NOMO-1 treated with DMSO at 0.1 percent for 48 hours (cell line): ENCODE measurements at regions not wholly inside any gene's neighbourhood (a gene's known extent, or its start where the extent isn't known, plus 50 kb on each side); places are given as distances from the start of the nearest gene placed in this dataset.
"Not testable (repeated sequence)": the region's sequence is repeated elsewhere in the genome, so short reads cannot be mapped to it uniquely, and the experiment has no call there.

ENCODE experiments used
- DNase-seq: peaks from one replicate; lab custom pipeline; 2025; ENCODE audit not compliant: unreplicated experiment; lab: John Stamatoyannopoulos, UW

- no peak for DNase-seq
These were observed 71.8 kb downstream of the LARP7 start for GRCh38 chr4:112708772-112709171.

GRCh38 chr4:112714922-112715901 is 78.3 kb downstream of the LARP7 start:
- no peak for DNase-seq

GRCh38 chr4:112717856-112718255 is 80.9 kb downstream of the LARP7 start:
- no peak for DNase-seq

GRCh38 chr4:112721627-112722026 is 84.7 kb downstream of the LARP7 start:
- no peak for DNase-seq

GRCh38 chr4:112726041-112726440 is 89.1 kb downstream of the LARP7 start:
- no peak for DNase-seq

- not testable (repeated sequence) for DNase-seq
These were observed 90.8 kb downstream of the LARP7 start for GRCh38 chr4:112727728-112728127.

- DNase-seq, result no peak
These were observed 94.8 kb downstream of the LARP7 start for GRCh38 chr4:112731715-112732114.

- DNase-seq, result no peak
These were observed 95.2 kb downstream of the LARP7 start for GRCh38 chr4:112732142-112732541.

GRCh38 chr4:112735474-112735951 is 98.6 kb downstream of the LARP7 start:
- DNase-seq, result no peak

GRCh38 chr4:112736718-112737135 is 99.8 kb downstream of the LARP7 start:
- no peak for DNase-seq

- no peak for DNase-seq
These were observed 102.5 kb downstream of the LARP7 start for GRCh38 chr4:112739442-112739841.

- no peak for DNase-seq
These were observed 110.1 kb downstream of the LARP7 start for GRCh38 chr4:112747036-112747435.

- no peak for DNase-seq
These were observed 111.5 kb downstream of the LARP7 start for GRCh38 chr4:112748352-112748878.

- not testable (repeated sequence) for DNase-seq
These were observed 113.8 kb downstream of the LARP7 start for GRCh38 chr4:112750749-112751148.

GRCh38 chr4:112751447-112751846 is 114.5 kb downstream of the LARP7 start:
- DNase-seq, result no peak

- no peak for DNase-seq
These were observed 115.1 kb downstream of the LARP7 start for GRCh38 chr4:112752061-112752460.

- DNase-seq, result no peak
These were observed 115.6 kb downstream of the LARP7 start for GRCh38 chr4:112752510-112752909.

- no peak for DNase-seq
These were observed 116.4 kb downstream of the LARP7 start for GRCh38 chr4:112753333-112753732.

- DNase-seq, result no peak
These were observed 122.4 kb downstream of the LARP7 start for GRCh38 chr4:112759313-112759712.

- DNase-seq, result peak; percentile 8
These were observed 128.5 kb downstream of the LARP7 start for GRCh38 chr4:112765317-112765974.

- DNase-seq, result peak; percentile 13
These were observed 129.5 kb downstream of the LARP7 start for GRCh38 chr4:112766422-112766821.

- no peak for DNase-seq
These were observed 130.4 kb downstream of the LARP7 start for GRCh38 chr4:112767386-112767785.
